Epithelial cell of prostate (primary cell): ENCODE measurements at regions not wholly inside any gene's neighbourhood (a gene's known extent, or its start where the extent isn't known, plus 50 kb on each side); places are given as distances from the start of the nearest gene placed in this dataset.

Experiments
- DNase-seq: peaks from one replicate; pipeline ENCODE4 v3.0.0-alpha.2; 2011; ENCODE audit warnings: low read depth, low spot score
- H3K27ac ChIP-seq: fragments of 450-650 bp; 2 replicates; pipeline ENCODE4 v1.5.1; 2017; ENCODE audit warnings: mild to moderate bottlenecking

DNA sequence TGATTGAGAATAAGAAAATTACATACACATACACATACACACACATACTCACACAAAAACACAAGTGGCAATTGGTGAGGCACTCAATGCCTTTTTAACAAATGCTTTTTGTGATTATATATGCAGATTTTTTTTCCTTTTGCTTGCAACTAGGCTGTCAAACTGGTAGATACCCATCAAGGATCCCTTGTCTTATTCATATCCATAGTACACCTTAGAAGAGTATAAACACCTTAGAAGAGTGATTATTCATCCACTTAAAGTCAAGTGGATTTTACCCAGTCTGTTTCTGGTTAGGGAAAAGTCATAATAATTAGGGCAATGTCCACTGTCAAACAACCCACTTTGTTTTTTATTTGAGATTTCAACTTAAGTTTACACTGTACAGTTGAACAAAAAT is 1773.4 kb upstream of the MIR17HG start:
- H3K27ac ChIP-seq = no peak overlapping the region
- no peak for DNase-seq

DNA sequence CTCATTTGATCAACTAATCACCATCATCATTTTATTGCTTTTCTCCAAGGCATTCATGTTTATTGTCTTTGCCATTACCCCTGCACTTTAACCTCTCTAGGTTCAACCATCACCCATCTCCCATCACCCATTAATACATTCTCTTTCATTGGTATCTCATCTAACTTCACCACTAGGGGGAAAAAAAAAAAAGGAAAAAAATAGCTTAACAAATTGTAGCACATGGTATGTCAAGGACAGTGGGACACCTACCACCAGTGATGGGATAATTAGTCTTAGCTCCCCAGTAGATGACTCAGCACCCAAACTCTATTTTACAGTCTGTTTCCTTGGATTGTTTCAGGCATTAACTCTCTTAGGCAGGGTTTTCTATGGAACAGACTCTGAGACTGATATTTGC is 1770.2 kb upstream of the MIR17HG start:
- no peak for DNase-seq

DNA sequence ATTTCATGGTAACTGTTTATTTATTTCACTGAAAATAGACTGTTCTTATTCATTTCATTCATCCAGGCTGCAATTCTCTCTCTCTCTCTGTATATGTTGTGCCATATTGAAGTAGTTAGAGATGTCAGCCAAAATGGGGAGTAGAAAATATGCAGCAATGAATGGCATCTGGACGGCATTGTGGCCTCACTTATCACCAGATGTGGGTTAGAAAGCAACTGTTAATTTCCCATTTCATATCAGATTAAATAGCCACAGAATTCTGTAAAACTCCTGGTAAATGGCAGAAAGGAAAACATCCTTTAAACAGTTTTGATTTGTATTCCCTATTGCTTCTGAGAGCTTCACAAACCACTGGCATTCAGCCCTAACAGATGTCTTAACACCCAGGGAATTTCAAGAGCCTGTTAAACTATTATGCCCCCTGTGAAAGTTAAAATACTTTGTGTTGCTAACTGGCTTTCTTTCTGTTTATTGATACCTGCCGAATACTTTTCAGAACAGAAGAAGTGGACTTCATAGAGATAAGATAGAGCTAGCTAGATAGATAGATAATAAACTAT is 1763.3 kb upstream of the MIR17HG start:
- DNase-seq = no peak

More for the DNA sequence above, 1770.2 kb upstream of the MIR17HG start:
- no peak overlapping the region for H3K27ac ChIP-seq

DNA sequence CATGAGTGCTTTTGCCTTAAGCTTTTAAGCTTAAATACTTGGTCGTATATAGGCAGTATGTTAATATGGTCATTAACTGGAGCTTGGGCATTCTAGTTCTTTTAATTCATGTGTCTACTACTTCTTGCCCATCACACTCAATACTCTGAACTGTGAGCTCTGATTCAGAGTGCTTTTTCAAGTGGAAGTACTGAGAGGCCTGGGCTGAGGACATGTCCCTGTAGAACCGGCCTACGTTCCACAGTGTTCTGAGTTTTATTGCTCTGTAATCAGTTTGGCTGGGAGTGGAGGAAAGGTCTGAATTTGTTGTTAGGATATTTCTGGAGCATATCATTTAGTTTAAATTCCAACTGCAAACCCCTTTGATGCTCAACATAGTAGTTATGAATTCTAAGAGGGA is 1744.8 kb upstream of the MIR17HG start:
- no peak overlapping the region for H3K27ac ChIP-seq
- DNase-seq = no peak

More for the DNA sequence above, 1763.3 kb upstream of the MIR17HG start:
- no peak overlapping the region for H3K27ac ChIP-seq

DNA sequence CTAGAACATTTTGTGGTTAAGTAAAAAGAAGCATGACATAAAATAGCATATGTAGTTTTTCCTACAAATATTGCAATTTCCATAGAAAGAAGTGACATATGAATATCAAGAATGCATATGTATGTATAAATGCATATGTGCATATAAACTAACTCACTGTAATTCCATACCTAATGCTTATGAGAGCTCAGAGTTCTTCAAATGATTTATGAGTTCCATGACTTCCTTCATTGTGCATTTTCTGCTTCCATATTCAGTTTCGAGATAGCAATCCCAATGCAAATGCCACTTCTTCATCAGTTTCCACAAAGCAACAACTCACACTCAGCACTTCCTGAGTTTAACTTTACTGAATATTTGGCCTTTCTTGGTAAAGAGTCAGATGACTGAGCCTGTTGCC is 1744.3 kb upstream of the MIR17HG start:
- no peak overlapping the region for H3K27ac ChIP-seq
- DNase-seq = no peak

DNA sequence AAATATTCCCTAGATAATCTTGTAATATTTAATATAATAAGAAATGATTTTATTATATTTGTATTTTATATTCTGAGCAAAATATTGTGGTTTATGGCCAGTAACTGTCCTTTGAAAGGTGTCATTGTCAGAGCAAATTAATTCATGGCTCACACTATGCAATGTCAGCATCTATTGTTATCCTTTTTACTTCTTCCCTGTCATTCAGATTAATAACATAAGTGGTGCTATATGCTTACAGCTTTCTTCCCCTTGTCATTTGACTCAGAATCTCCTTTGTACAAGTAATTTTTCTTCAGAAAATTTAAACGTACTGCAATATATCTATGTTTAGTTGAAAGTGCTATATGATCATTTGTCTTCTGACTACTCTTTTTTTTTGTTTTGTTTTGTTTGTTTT is 1738.2 kb upstream of the MIR17HG start:
- DNase-seq = no peak
- no peak overlapping the region for H3K27ac ChIP-seq

DNA sequence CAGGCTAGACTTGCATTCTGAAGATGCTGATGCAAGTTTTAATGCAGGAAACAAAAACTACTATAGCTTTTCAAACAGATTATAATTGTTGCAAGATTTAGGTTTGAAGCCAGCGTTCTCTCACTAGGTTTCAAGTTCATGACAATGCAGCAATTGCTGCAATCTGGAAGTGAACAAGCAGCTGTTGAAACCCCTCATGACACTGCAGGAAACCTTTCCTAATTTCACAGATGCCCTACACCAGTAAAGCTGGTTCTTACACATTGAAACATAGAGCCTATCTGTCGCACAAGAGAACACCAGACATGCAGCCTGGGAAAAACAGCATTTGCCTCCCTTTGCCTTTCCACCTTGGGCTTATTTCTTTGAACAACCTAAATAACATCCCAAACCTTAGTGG is 1737.2 kb upstream of the MIR17HG start:
- H3K27ac ChIP-seq = no peak overlapping the region
- DNase-seq = no peak

DNA sequence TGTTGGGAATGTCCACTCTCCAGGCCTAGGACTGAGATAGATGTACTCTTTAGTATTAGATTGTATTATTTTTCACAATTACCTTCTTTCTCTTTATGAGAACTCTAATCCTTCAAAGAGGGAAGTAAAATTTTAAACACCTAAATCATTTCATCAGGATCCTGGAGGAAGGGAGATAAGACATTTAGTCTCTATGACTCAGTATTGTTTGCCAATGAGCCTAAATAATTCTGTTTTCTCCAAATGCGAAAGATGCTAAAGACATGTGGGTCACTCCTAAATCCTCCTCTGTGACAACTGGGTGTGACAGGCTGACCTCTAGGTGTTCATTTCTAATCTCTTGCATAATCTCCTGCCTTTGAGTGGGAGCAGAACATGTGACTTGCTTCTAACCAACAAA is 1736.6 kb upstream of the MIR17HG start:
- H3K27ac ChIP-seq = no peak overlapping the region
- DNase-seq = no peak

DNA sequence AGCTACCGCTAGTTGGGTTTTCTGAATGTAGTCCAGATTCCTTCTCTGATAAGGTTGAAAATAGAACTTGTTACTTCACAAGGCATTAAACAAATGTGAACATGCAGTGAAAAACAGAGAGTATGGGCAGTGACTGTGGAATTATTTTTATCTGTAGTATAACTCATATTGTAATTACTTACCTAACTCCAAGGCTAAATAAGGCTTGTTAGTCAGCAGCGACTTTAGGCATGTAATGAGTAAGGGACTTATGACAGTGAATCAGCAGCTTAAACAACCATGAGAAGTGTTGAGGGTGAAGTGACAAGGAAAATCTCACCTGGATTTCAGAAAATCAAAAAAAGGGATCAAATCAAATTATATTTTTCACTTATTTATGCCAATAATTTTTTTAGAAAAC is 1719.5 kb upstream of the MIR17HG start:
- peak overlapping the region; percentile 59 for H3K27ac ChIP-seq
- DNase-seq = peak; percentile 91

DNA sequence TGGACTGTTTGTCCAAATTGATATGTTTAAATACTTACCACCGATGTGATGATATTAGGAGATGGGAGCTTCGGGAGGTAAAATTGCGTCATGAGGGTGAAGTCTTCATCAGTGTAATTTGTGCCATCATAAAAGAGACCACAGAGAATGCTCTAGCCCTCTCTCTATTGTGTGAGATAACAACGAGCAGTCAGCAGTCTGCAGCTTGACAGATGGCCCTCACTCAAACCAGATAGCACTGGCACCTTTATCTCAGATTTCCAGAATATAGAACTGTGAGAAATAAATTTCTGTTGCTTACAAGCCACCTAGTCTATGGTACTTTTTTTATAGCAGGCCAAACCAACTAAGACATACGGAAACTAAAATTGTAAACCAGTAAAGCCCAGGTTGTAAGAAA is 1718.9 kb upstream of the MIR17HG start:
- DNase-seq = no peak
- H3K27ac ChIP-seq = peak overlapping the region; percentile 59

DNA sequence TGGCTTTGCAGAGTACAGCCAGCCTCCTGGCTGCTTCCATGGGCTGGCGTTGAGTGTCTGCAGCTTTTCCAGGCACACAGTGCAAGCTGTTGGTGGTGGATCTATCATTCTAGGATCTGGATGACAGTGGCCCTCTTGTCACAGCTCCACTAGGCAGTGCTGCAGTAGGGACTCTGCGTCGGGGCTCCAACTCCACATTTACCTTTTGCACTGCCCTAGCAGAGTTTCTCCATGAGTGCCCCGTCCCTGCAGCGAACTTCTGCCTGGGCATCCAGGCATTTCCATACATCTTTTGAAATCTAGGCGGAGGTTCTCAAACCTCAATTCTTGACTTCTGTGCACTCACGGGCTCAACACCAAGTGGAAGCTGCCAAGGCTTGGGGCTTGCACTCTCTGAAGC is 1697.3 kb upstream of the MIR17HG start:
- no peak overlapping the region for H3K27ac ChIP-seq
- DNase-seq = no peak

DNA sequence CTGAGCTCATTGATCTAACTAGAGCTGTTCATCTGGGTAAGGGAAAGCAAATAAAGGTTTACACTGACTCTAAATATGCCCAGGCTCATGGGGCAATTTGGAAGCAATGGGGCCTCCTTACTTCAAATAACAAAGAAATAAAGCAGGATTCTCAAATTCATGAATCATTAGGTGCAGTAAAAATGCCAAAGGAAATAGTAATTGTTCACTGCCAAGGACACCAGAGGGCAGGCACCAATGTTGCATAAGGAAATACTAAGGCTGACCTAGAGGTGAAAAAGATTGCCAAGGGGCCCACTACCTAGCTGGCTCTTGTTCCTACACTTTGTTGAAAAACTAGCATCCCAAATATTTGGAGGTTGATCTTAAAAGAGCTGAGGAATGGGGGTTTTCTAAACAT is 1686.7 kb upstream of the MIR17HG start:
- no peak for DNase-seq
- H3K27ac ChIP-seq = no peak overlapping the region

DNA sequence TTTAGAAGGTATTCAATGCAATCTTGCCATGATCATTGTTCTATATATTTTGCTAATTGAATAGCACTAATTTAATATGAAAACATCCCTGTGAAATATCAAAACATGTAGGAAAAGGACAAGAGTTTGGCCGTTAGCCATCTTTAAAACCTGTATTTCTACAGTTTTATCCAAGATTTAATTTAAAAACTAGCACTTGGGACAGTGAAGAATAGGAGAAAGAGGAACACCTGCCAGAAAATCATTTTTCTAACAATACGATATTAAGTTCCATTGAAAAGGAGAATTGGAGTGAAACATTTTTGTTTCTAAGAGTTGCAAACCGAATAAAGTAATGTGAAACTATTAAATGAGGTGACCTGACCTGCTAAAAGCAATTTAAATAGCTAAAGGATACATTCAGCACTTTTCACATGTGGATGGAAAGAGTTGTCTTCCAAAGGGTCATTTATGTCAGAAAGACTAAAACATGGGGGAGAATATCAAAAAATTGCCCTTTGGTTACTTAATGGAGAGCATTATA is 1673.6 kb upstream of the MIR17HG start:
- H3K27ac ChIP-seq = no peak overlapping the region
- no peak for DNase-seq

DNA sequence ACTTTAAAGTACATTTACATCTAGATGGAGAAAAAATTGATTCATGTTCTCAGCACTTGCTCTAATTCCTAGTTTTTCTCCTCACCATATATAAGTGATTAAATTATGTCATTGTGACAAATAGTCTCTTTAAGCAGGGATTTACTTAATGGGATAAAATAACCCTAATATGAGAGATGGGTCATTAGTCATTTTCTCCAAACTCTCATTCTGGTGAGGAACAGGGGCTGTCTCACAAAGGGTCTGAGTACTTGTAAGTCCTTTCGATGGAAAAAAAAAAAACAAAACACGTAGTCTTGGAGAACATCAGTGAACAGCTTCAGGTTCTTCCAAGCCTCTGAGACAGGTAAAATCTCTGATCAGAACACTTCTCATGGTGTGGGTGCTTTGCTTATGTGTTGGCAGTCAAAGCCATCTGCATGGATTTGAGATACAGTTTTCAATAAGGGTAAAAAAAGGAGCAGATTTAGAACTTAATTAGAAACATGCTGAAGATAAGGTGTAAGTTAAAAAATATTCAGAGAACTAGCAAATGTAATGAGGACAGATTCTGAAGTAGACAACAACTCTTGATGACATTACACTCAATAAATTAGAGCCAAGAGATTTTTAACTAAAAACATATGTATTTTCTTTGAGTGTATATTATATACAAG is 1668.9 kb upstream of the MIR17HG start:
- H3K27ac ChIP-seq = no peak overlapping the region
- DNase-seq = no peak

DNA sequence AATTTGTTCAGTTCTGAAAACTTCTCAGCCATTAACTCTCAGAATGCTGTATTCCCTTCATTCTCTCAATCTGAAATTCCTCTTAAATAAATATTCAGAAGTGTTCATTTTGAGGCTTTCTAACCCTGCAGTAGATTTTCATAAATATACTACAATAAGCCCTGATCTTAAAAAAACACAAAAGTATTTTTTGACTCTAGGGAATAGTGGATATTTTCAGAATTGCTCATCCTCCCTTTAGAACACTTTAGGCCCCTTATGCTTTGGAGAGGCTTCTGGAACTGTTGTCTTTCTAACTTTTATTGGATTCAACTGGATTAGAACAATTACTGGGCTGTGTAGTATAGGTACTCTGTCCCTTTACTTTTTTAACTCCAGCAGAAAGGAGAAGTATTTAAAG is 1662.6 kb upstream of the MIR17HG start:
- DNase-seq = no peak
- no peak overlapping the region for H3K27ac ChIP-seq

DNA sequence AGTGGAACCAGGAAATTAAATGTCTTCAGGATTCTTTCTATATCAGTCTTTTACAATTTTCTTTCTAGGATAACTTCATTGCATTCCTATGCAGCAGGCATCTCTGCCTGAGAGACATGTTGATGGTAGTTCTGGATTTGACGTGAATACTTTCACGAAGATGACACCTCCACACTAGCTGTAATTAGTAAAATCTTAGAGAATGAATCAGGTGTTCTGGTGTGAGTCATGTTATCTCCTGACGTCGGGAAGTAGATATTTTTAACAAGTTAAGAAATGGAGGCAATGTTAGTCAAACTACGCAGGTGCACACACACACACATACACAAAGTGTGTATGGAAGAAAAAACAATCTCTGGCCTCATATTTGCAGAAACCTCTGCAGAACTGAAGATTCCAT is 1661.3 kb upstream of the MIR17HG start:
- DNase-seq = no peak
- H3K27ac ChIP-seq = no peak overlapping the region

DNA sequence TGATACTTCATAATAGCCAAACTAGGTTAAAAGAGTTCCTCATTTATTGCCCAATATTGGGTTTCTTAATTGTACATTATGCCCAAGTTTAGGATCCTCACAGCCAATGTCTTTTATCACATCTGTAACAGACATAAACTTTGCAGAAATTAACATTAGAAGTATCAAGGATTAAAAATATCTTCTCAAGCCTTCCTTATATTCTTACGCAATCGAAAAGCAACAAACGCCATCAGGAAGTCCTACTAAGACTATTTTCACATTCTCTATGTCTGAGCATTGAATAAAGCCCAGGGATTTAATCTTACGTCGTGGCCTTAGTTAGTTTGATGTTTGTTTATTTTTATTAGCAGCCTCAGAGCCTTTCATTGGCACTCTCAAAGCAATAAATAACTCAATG is 1660.4 kb upstream of the MIR17HG start:
- H3K27ac ChIP-seq = no peak overlapping the region
- no peak for DNase-seq

DNA sequence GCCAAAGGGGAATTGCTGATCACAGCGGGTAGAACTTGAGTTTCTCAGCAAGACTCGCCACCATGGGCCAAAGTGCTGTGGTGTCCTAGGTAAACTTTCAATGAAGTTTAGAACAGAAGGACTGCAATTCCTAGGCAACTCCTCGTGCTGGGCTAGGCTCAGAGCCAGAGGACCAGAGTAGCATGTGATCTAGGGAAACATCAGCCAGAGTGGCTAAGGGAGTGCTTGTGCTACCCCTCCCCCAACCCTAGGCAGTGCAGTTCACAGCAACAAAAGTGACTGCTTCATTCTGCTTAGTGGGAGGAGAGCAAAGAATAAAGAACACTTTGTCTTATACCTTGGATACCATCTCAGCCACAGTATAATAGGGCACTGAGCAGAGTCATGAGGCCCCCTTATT is 1658.6 kb upstream of the MIR17HG start:
- DNase-seq = no peak
- H3K27ac ChIP-seq = no peak overlapping the region

DNA sequence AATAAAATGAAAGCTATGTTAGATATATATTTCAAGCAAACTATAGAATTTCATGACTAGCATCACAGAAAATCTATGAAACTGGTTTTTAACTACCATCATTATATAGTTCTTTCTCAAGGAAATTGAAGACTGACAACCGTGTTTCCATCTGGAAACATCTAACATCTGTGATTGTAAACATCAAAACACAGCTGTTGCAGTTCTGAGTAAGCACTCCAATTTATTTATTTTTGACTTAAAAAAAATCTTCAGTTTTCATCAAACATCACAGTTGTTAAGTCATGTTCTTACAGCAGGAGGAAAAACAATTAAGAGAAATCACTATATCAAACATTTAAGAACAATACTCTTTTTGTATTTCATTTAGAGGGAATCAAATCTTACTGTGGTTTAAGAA is 1653.0 kb upstream of the MIR17HG start:
- no peak for DNase-seq
- H3K27ac ChIP-seq = no peak overlapping the region

DNA sequence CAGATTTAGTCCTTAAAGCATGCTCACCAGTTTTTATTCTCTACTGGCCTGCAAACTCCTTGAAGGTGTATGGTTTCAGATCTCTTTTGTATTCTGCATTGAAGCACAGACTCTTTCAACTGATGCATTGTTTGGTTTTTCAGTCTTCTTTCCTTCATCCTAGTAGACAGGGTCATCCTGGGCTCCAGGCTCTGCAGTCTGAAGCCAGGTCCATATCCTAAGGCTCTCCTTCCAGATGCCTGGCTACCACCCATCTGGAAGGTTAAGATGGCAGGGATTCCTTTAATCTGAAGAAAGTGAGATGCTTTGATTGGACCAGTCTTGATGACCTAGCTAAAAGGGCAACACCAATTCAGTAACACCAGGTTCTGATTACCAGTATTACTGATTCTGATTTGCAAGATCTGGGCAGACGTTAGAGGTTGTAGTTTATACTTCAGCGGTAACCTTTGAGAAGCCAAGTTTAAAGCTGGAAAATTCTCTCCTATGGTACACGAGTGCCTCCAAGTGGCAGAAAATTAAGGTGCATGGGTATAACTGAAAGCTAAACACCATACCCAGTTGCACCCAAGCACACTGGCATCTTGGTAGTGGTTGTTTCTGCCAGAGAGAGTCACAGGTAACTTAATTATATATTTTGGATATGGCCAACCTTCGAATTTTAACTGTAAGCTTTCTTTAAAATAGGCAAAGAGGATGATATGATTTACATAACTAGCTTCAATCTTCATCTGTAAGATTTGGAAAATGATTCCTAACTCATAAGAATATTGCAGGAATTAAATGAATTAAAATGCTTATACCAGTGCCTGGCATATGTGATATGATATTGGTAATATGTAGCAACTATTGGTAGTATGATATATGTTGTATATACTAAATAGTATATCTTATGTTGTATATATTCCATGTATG is 1651.9 kb upstream of the MIR17HG start:
- H3K27ac ChIP-seq = no peak overlapping the region
- DNase-seq = no peak

DNA sequence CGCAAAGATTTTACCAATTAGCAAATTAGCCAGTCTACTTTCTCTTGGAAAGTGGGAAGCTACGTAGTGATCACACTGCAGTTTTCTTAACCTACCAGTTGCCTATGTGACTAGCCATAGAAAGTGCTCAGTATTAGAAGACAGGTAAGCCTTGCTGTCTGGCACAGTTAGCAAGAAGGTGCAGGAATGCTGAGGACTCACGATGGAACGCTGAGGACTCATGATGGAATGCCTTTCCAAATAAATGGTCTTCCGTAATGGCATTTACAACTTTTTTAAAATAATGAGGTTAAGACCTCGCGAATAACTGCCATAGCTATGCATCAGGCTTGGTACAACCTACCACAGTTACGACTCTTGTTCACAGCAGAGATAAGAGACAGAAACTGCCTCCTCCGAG is 1645.6 kb upstream of the MIR17HG start:
- no peak overlapping the region for H3K27ac ChIP-seq
- DNase-seq = no peak
